Hematopoietic multipotent progenitor cell (in vitro differentiated cells): ENCODE measurements at regions not wholly inside any gene's neighbourhood (a gene's known extent, or its start where the extent isn't known, plus 50 kb on each side); places are given as distances from the start of the nearest gene placed in this dataset.
"Not testable (repeated sequence)": the region's sequence is repeated elsewhere in the genome, so short reads cannot be mapped to it uniquely, and the experiment has no call there.

Experiments
- DNase-seq, 3 donors: peaks; one replicate each; pipeline ENCODE4 v3.0.0-alpha.2; 2011 to 2015; ENCODE audit warnings: low read depth in 2 of 3, low spot score in 2 of 3

- DNase-seq = no peak
Observed at GRCh38 chr14:106377432-106377831, 851.0 kb downstream of the TMEM121 start.

- DNase-seq = peak in 2 of 3 donors; percentile 42 to 69
Observed at GRCh38 chr14:106378191-106378590, 851.8 kb downstream of the TMEM121 start.

GRCh38 chr14:106380740-106381139 lies 854.4 kb downstream of the TMEM121 start:
- DNase-seq = no peak

- DNase-seq = not testable (repeated sequence)
Observed at GRCh38 chr14:106389186-106389585, 862.8 kb downstream of the TMEM121 start.

- DNase-seq = no peak
Observed at GRCh38 chr14:106390401-106390800, 864.0 kb downstream of the TMEM121 start.

- DNase-seq = no peak
Observed at GRCh38 chr14:106390947-106391346, 864.6 kb downstream of the TMEM121 start.

- no peak for DNase-seq
Observed at GRCh38 chr14:106393742-106394141, 867.4 kb downstream of the TMEM121 start.

GRCh38 chr14:106395456-106396050 lies 869.2 kb downstream of the TMEM121 start:
- no peak for DNase-seq

GRCh38 chr14:106396999-106397398 lies 870.6 kb downstream of the TMEM121 start:
- no peak for DNase-seq

- not testable (repeated sequence) for DNase-seq
Observed at GRCh38 chr14:106398931-106399331, 872.5 kb downstream of the TMEM121 start.

- not testable (repeated sequence) for DNase-seq
Observed at GRCh38 chr14:106401316-106401715, 874.9 kb downstream of the TMEM121 start.

GRCh38 chr14:106410229-106410628 lies 883.8 kb downstream of the TMEM121 start:
- not testable (repeated sequence) for DNase-seq

GRCh38 chr14:106414464-106414863 lies 888.1 kb downstream of the TMEM121 start:
- no peak for DNase-seq

GRCh38 chr14:106417224-106418049 lies 891.1 kb downstream of the TMEM121 start:
- DNase-seq = peak; percentile 72 to 91 (median 90)

GRCh38 chr14:106419376-106419965 lies 893.1 kb downstream of the TMEM121 start:
- DNase-seq = peak in 1 of 3 donors; percentile 23

- peak; percentile 46 to 80 (median 53) for DNase-seq
Observed at GRCh38 chr14:106421431-106422033, 895.1 kb downstream of the TMEM121 start.

GRCh38 chr14:106422066-106422465 lies 895.7 kb downstream of the TMEM121 start:
- DNase-seq = no peak

- DNase-seq = not testable (repeated sequence)
Observed at GRCh38 chr14:106425150-106425549, 898.8 kb downstream of the TMEM121 start.

GRCh38 chr14:106436310-106436905 lies 910.0 kb downstream of the TMEM121 start:
- DNase-seq = peak; percentile 41 to 72 (median 54)

- DNase-seq = peak in 2 of 3 donors; percentile 72 to 94
Observed at GRCh38 chr14:106442857-106443256, 916.5 kb downstream of the TMEM121 start.

- DNase-seq = peak in 2 of 3 donors; percentile 65 to 95
Observed at GRCh38 chr14:106455026-106455425, 928.6 kb downstream of the TMEM121 start.
